PFSK-1 (cell line): ENCODE measurements at regions not wholly inside any gene's neighbourhood (a gene's known extent, or its start where the extent isn't known, plus 50 kb on each side); places are given as distances from the start of the nearest gene placed in this dataset.

Experiments used
- POLR2AphosphoS5 ChIP-seq: IDR thresholded peaks from 2 replicates; pipeline ENCODE4 v1.6.1; 2012; ENCODE audit warnings: low read depth, mild to moderate bottlenecking, control low read depth, low read length, moderate library complexity
- SIN3A ChIP-seq: IDR thresholded peaks from 2 replicates; pipeline ENCODE4 v1.6.1; 2012; ENCODE audit warnings: mild to moderate bottlenecking, low read length, moderate library complexity, borderline replicate concordance; ENCODE audit not compliant: insufficient read depth
- TAF1 ChIP-seq: IDR thresholded peaks from 2 replicates; pipeline ENCODE4 v1.6.1; 2012; ENCODE audit warnings: low read length, control low read depth, borderline replicate concordance; ENCODE audit not compliant: insufficient read depth
- TF ChIP-seq, protein P1 (sequence below), 2 experiments: IDR thresholded peaks; 2 replicates each; pipeline versions ENCODE4 v1.6.1 to v1.8.0; 2011 to 2012; ENCODE audit warnings: low read depth in 2 of 2, low read length in 2 of 2, control low read depth in 1 of 2, inconsistent platforms in 1 of 2, mild to moderate bottlenecking in 1 of 2, moderate library complexity in 1 of 2; ENCODE audit not compliant: insufficient read depth in 1 of 2

DNA sequence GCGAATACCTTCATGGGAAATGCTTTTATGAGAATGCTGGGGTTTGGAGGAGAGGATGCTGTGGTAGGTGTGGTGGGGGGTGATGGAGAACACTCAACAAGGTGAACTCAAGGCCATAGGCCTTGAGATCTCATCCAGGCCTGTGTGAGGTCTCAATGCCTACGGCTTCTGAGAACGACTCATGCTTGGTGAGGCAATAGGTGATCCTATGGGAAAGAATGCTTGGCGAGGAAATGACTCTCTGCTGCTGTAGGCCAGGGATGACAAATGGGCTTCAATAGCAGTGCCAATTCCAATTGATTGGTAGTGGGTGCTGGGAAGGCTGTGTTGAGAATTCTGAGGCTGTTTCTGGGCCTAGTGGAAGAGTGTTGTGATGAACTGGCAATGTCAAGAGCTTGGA lies 280.2 kb upstream of the CLINT1 start:
- TF ChIP-seq POLR2AphosphoS5, result no peak
- no peak for TF ChIP-seq TAF1
- no peak for TF ChIP-seq SIN3A
- TF ChIP-seq, protein P1, sequence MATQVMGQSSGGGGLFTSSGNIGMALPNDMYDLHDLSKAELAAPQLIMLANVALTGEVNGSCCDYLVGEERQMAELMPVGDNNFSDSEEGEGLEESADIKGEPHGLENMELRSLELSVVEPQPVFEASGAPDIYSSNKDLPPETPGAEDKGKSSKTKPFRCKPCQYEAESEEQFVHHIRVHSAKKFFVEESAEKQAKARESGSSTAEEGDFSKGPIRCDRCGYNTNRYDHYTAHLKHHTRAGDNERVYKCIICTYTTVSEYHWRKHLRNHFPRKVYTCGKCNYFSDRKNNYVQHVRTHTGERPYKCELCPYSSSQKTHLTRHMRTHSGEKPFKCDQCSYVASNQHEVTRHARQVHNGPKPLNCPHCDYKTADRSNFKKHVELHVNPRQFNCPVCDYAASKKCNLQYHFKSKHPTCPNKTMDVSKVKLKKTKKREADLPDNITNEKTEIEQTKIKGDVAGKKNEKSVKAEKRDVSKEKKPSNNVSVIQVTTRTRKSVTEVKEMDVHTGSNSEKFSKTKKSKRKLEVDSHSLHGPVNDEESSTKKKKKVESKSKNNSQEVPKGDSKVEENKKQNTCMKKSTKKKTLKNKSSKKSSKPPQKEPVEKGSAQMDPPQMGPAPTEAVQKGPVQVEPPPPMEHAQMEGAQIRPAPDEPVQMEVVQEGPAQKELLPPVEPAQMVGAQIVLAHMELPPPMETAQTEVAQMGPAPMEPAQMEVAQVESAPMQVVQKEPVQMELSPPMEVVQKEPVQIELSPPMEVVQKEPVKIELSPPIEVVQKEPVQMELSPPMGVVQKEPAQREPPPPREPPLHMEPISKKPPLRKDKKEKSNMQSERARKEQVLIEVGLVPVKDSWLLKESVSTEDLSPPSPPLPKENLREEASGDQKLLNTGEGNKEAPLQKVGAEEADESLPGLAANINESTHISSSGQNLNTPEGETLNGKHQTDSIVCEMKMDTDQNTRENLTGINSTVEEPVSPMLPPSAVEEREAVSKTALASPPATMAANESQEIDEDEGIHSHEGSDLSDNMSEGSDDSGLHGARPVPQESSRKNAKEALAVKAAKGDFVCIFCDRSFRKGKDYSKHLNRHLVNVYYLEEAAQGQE (IDR thresholded peaks at IDR 0.05; ENCODE audit: insufficient read depth in 1 of 2, low read depth in 2 of 2, low read length in 2 of 2), result no peak
